HuH-7.5 (cell line): ENCODE measurements at regions not wholly inside any gene's neighbourhood (a gene's known extent, or its start where the extent isn't known, plus 50 kb on each side); places are given as distances from the start of the nearest gene placed in this dataset.
"Not testable (repeated sequence)": the region's sequence is repeated elsewhere in the genome, so short reads cannot be mapped to it uniquely, and the experiment has no call there.

Source experiments
- DNase-seq: peaks from one replicate; pipeline ENCODE4 v3.0.0; 2011; ENCODE audit warnings: low spot score

DNA sequence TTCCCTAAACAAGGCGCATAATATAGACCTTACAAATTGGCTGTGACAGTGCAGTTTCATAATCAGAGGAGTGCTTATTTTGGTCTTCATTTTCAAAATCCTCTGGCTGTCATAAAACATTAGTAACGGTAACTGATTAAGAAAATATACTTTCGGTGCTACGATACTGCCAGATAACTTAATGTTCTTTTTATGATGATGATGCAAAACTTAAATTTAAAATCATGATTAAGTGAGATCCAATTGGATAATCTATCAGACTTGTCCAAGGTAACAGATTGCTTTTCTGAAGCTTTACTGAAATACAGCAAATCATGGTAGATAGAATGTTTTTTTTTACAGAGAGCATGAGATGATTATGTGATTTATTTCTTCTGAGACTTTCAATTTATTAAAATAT is 364.2 kb upstream of the CNTN3 start:
- no peak for DNase-seq

GRCh38 chr3:74985028-74985904 is 370.8 kb upstream of the CNTN3 start:
- not testable (repeated sequence) for DNase-seq

GRCh38 chr3:74988095-74988494 is 373.6 kb upstream of the CNTN3 start:
- no peak for DNase-seq

DNA sequence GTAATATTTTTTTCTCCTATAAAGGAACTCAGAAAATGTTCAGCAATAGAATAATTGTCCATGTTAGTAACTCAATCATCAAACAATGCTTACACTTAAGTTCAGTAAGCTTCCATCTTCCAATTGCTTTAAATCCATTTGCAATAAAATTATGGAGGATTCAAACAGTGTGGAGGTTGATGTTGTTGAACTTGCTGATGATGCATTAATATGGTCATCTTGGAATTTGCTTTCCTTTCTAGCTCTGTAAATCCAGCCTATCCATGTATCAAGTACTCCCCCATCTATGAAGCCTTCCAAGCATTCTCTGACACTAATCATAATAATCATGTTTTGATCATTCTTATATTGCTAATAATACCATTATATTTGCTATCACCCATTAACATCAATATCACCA is 378.4 kb upstream of the CNTN3 start:
- no peak for DNase-seq

DNA sequence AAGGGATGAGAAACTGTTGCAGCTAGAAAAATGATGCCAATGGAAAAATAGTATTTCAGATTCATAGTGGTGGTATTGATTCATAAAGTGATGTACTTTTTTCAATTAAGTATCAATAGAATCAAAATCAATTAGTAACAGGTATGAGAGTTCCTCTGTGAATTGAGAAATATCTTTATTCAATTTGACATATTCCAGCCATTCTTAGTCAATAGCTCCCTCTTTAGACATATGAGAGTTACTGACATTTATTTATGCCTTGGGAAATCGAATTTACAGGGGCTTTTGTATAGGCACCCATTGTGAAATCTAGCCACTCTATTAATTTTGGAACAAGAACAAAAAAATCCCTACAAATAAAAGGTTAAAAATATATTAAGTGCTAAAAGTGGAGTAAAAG is 386.9 kb upstream of the CNTN3 start:
- DNase-seq = peak; percentile 1

DNA sequence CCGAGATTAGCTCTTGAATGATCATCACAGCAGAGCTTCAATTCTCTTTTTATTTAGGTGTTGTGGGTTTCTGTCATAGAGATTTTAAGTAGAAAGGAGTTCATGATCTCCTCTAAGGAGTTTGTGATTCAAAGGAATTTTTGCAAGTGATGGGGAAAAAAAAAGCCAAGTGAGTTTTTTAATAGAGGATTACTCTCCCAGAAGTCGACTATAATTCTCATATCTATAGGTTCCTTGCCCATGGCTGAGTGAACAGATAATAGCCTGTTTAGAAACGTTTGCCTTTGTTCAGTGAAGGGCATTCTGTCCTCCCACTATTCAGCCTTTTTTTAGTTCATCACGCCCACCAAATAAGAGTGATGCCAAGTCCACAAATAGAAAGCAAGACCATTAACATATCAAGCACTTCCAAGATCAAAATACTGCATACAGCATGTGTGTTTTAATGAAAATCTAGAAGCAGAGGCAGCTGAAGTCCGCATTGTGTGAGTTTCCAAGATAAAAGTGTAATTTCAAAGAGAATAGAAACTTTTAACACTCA is 398.4 kb upstream of the CNTN3 start:
- DNase-seq = no peak

- no peak for DNase-seq
Measured at GRCh38 chr3:75014008-75014407, 399.5 kb upstream of the CNTN3 start.

DNA sequence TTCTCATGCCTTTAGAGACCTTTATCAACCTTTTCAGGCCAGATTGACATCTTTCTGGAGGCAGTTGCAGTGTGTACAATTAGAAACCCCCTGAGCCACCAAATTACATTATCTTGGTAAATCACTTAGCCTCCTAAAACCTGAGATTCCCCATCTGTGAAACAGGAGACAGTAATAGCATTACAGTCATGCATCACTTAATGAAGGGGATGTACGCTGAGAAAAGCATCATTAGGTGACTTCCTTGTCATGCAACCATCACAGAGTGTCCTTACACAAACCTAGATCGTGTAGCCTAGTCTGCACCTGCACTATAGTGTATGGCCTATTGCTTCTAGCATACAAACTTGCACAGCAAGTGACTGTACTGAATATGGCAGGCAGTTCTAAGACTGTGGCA is 400.8 kb upstream of the CNTN3 start:
- DNase-seq = no peak

DNA sequence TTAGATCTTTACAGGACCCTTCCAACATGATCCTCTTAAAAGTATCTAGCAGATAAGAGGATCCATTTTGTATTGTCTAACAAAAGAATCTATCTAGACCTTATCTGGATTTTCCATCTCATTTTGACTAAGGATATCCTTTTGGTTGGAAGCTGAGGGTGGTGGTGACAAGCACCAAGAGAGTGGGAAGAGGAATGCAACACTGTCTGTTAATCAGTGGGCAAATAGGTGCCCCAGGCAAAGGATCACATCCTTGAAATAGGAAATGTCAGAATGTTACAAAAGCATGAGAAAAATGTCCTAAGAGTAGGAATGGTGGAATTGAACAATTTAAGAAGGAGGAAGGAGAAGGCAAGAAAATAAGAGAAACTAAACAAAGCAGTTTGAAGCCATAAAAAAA is 420.7 kb upstream of the CNTN3 start:
- no peak for DNase-seq

- no peak for DNase-seq
Measured at GRCh38 chr3:75042941-75043340, 428.5 kb upstream of the CNTN3 start.

- DNase-seq = no peak
Measured at GRCh38 chr3:75048650-75049049, 434.2 kb upstream of the CNTN3 start.

GRCh38 chr3:75049533-75049932 is 435.1 kb upstream of the CNTN3 start:
- DNase-seq = no peak

DNA sequence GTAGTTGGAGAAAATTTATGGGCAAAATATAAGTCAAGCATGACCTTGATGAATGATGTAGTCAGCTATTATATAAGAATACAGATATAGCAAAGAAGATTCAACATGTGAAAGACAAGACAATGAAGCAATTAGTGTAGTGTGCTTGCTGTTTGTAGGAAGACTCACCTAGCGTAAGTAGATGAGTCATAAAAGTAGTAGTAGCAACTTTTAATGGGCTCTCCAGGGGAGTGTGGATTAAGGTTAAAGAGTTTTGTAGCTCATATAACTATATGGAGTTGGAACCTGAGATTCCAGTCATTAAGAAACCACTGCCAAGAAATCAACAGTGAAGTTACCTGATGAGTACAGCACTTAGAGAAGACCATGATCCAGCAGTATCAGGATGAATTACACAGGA is 444.7 kb upstream of the CNTN3 start:
- DNase-seq = no peak

- no peak for DNase-seq
Measured at GRCh38 chr3:75061806-75062205, 447.3 kb upstream of the CNTN3 start.

GRCh38 chr3:75075158-75075557 is 460.7 kb upstream of the CNTN3 start:
- no peak for DNase-seq

GRCh38 chr3:75076481-75076880 is 462.0 kb upstream of the CNTN3 start:
- no peak for DNase-seq

DNA sequence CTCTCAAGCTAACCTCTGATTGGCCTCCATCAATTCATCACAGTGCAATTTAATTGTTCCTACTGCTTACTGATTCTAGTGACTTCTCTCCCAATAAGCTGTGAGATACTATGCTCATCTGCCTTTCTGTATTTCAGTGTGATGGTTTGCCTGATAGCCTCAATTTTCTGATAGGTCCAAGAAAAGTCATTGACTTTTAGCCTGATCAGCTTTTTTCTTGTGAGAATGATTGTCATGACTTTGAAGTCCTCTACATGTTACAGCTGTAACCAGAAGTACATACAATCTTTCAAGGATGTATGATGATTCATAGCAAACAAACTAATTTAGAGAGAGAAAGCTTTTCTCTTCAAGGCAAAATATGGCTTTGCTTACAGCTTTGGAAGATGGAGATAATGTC is 463.8 kb upstream of the CNTN3 start:
- no peak for DNase-seq

DNA sequence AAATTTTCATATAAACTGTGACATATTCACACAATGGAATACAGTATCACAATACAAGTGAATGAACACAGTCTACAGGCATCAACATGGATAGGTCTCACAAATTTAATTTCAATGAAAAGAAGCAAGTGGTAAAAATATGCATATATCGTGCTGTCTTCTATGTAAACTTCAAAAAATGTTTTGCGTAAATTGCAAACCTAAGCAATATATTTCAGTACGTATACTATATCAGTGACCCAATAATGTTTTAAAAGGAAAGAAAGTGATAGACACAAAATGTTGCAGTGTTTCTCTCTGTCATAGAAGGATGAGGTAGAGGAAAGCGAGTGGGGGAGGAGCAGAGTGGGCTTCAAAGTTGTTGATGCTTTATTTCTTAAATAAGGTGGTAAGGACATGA is 468.4 kb upstream of the CNTN3 start:
- no peak for DNase-seq

DNA sequence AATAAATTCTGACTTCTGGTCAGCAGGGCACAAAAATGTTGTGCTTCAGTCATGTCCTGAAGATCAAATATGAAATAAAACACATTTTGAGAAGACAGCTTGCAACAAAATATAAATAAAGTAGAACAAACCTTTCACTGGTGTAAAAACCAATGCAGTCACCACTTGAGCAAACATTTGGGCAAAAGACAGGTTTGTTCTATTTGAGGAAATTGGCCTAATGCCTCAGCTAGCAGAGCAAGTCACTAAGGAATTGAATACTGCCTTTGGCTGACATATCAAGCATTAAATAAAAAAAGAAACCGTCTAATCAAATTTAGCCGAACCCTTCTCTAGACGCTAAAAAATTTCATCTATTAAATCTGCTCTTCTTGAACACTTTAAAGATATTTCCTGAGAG is 475.4 kb upstream of the CNTN3 start:
- no peak for DNase-seq

DNA sequence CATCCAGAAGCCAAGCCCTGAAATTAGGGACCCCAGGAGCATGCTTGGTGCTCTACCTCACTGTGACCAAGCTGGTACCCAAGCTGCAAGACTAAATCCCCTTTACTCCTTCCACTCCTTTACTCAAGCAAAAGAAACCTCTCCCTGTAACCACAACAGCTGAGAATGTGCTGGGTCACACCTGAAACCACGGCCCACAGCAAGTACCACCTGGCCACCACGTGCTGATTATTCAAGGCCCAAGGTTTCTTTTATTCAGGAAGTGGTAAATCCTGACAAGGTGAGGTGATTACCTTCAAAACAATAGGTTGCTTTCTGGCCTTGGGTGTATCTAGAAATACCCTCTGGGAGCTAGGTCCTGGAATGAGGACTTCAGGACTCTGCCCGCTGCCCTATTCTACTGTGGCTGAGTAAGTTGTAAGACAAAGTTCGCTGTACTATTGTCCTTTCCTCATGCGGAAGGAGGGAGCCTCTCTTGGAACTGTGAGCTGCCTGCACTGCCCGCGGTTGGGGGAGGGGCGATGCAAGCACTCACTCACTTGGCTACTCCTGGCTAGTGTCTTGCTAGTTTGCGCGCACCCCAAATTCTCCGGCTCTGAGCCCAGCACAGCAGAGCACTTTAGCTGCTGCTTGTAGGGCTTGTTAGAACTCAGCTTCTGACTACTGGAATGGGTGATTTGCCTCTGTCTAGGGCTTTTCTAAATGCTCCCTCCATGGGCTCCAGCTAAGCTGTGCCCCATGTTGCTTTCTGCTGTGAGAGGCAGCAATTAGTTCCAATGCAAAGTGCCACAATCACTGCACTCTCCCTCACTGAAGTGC is 487.1 kb upstream of the CNTN3 start:
- no peak for DNase-seq

DNA sequence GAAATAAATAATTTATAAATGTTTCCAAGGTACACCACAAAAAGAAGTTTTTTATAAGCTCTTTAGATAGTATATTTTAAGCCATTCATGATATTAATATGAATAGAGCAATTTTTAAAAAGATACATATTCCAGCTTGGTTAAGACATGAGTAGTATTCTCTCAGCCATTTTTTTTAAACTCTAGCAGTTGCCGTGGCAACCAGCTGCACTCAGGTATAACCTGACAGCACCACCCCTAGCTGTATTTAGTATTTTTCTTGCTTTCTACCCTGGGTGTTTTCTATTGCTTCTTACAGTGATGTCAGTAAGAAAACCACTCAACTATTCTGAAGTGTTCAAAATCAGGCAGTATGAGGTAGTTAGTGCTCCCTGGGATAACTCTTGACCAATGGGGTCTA is 496.3 kb upstream of the CNTN3 start:
- no peak for DNase-seq

- no peak for DNase-seq
Measured at GRCh38 chr3:75115695-75116094, 501.2 kb upstream of the CNTN3 start.

- DNase-seq = no peak
Measured at GRCh38 chr3:75118779-75119178, 504.3 kb upstream of the CNTN3 start.
